ENCODE measurements at regions not wholly inside any gene's neighbourhood (a gene's known extent, or its start where the extent isn't known, plus 50 kb on each side); places are given as distances from the start of the nearest gene placed in this dataset.

- TF ChIP-seq CTCF (conservative IDR thresholded peaks at IDR 0.05) (no peak), EZH2 (IDR thresholded peaks at IDR 0.05; ENCODE audit: low read depth) (no peak)
Measured at GRCh38 chr2:222352981-222353380, 54.2 kb upstream of the PAX3 start.

Data from PC-9 (cell line).